CD14-positive monocyte (primary cell): ENCODE measurements at regions not wholly inside any gene's neighbourhood (a gene's known extent, or its start where the extent isn't known, plus 50 kb on each side); places are given as distances from the start of the nearest gene placed in this dataset.
"Not testable (repeated sequence)": the region's sequence is repeated elsewhere in the genome, so short reads cannot be mapped to it uniquely, and the experiment has no call there.

ENCODE experiments used
- DNase-seq, 3 donors: peaks; one replicate each; pipeline ENCODE4 v3.0.0-alpha.2; 2011 to 2022
- H2AFZ ChIP-seq: 2 replicates; pipeline ENCODE4 v1.6.0; 2012; ENCODE audit warnings: mild to moderate bottlenecking, low read depth, low read length, inconsistent platforms; ENCODE audit not compliant: insufficient read depth, poor library complexity, severe bottlenecking
- H3K27ac ChIP-seq, 2 donors: 1 replicate in 1 of 2; 2 replicates in 1 of 2; pipeline ENCODE4 v1.5.1; 2012 to 2013; ENCODE audit warnings: low read length in 2 of 2, control low read depth in 1 of 2, inconsistent platforms in 1 of 2, low read depth in 1 of 2, mild to moderate bottlenecking in 1 of 2
- H3K27me3 ChIP-seq, 2 donors: one replicate each; pipeline versions ENCODE4 v1.6.0 to v1.6.1; 2011 to 2013; ENCODE audit warnings: low read length in 2 of 2; ENCODE audit not compliant: control insufficient read depth in 2 of 2, insufficient read depth in 2 of 2
- H3K36me3 ChIP-seq, 2 donors: replicated peaks in 1 of 2; 1 replicate in 1 of 2; 2 replicates in 1 of 2; pipeline versions ENCODE4 v1.5.1 to v1.6.1; 2012 to 2013; ENCODE audit warnings: low read length in 2 of 2, control low read depth in 1 of 2, inconsistent platforms in 1 of 2, mild to moderate bottlenecking in 1 of 2; ENCODE audit not compliant: insufficient read depth in 2 of 2, control insufficient read depth in 1 of 2
- H3K4me1 ChIP-seq, 2 donors: 1 replicate in 1 of 2; 2 replicates in 1 of 2; pipeline versions ENCODE4 v1.5.1 to v1.6.1; 2012 to 2013; ENCODE audit warnings: low read length in 2 of 2, control low read depth in 1 of 2, inconsistent platforms in 1 of 2, mild to moderate bottlenecking in 1 of 2, moderate library complexity in 1 of 2; ENCODE audit not compliant: insufficient read depth in 2 of 2, control insufficient read depth in 1 of 2
- H3K4me2 ChIP-seq: replicated peaks from 2 replicates; pipeline ENCODE3; 2012; ENCODE audit warnings: low read length, moderate library complexity, mild to moderate bottlenecking; ENCODE audit not compliant: poor library complexity, severe bottlenecking; ENCODE audit errors: extremely low read depth
- H3K4me3 ChIP-seq, 3 experiments: fragments of 200-600 bp in 1 of 3; sonication (generic) in 1 of 3; replicated peaks in 1 of 3; 1 replicate in 2 of 3; 2 replicates in 1 of 3; pipeline ENCODE4 v1.5.1; 2011 to 2013; ENCODE audit warnings: low read length in 3 of 3, mild to moderate bottlenecking in 3 of 3, control low read depth in 2 of 3, low read depth in 2 of 3, inconsistent platforms in 1 of 3, moderate library complexity in 1 of 3
- H3K79me2 ChIP-seq: 2 replicates; pipeline ENCODE4 v1.6.0; 2012; ENCODE audit warnings: mild to moderate bottlenecking, control low read depth, inconsistent platforms, low read length, moderate library complexity; ENCODE audit not compliant: insufficient read depth
- H3K9ac ChIP-seq: 2 replicates; pipeline ENCODE4 v1.6.0; 2017; ENCODE audit warnings: low read length, mild to moderate bottlenecking; ENCODE audit not compliant: insufficient read depth, poor library complexity, severe bottlenecking
- H3K9me3 ChIP-seq, 2 donors: replicated peaks in 1 of 2; 1 replicate in 1 of 2; 2 replicates in 1 of 2; pipeline versions ENCODE4 v1.5.1 to v1.6.1; 2012 to 2013; ENCODE audit warnings: low read length in 2 of 2, control low read depth in 1 of 2; ENCODE audit not compliant: control insufficient read depth in 1 of 2, insufficient read depth in 1 of 2
- H4K20me1 ChIP-seq: 2 replicates; pipeline ENCODE4 v1.6.0; 2012; ENCODE audit warnings: mild to moderate bottlenecking, low read length, control low read depth, moderate library complexity; ENCODE audit not compliant: insufficient read depth
- H3K27ac Mint-ChIP-seq, 7 donors: one replicate each; pipeline ENCODE4 v1.8.0; 2020; ENCODE audit warnings: mild to moderate bottlenecking in 7 of 7, mixed read lengths in 7 of 7, moderate library complexity in 6 of 7, inconsistent platforms in 2 of 7
- H3K27me3 Mint-ChIP-seq, 3 donors: one replicate each; pipeline ENCODE4 v1.8.0; 2021 to 2022; ENCODE audit warnings: low read depth in 3 of 3, mild to moderate bottlenecking in 3 of 3, mixed read lengths in 3 of 3, moderate library complexity in 3 of 3, inconsistent platforms in 1 of 3
- H3K36me3 Mint-ChIP-seq, 2 donors: one replicate each; pipeline ENCODE4 v1.8.0; 2020; ENCODE audit warnings: mixed read lengths in 2 of 2, inconsistent platforms in 1 of 2, mild to moderate bottlenecking in 1 of 2
- H3K4me1 Mint-ChIP-seq: one replicate; pipeline ENCODE4 v1.8.0; 2020; ENCODE audit warnings: mild to moderate bottlenecking, mixed read lengths
- H3K4me3 Mint-ChIP-seq, 2 donors: one replicate each; pipeline ENCODE4 v1.8.0; 2020; ENCODE audit warnings: mild to moderate bottlenecking in 2 of 2, mixed read lengths in 2 of 2, moderate library complexity in 1 of 2
- H3K9me3 Mint-ChIP-seq, 7 donors: one replicate each; pipeline ENCODE4 v1.8.0; 2020 to 2022; ENCODE audit warnings: mixed read lengths in 7 of 7, mild to moderate bottlenecking in 6 of 7, moderate library complexity in 6 of 7, inconsistent platforms in 2 of 7
- CTCF ChIP-seq: fragments of 200-600 bp; IDR thresholded peaks from one replicate; pipeline ENCODE4 v1.8.0; 2022; ENCODE audit warnings: antibody characterized with exemption, mild to moderate bottlenecking
- whole genome bisulfite sequencing: methylation state at CpG from one replicate; pipeline ENCODE4 v1.1.5; 2013; ENCODE audit warnings: missing lambda C conversion rate; ENCODE audit not compliant: insufficient coverage; 5-methylcytosine and 5-hydroxymethylcytosine counted together
- intact Hi-C, 2 donors: fragments of 100-400 bp; cut with micrococcal nuclease; formaldehyde crosslinking; loops; one replicate each; pipeline versions ENCODE4 v1.15.0 to v1.15.1; 2023

GRCh38 chr6:4725136-4725760 is 51.0 kb upstream of the CDYL start:
- not testable (repeated sequence) for H2AFZ ChIP-seq

GRCh38 chr6:4724727-4725126 is 51.5 kb upstream of the CDYL start:
- not testable (repeated sequence) for H3K36me3 Mint-ChIP-seq

More at GRCh38 chr6:4725136-4725760, 51.0 kb upstream of the CDYL start:
- H3K4me2 ChIP-seq, intact Hi-C loops, H4K20me1 ChIP-seq, H3K36me3 ChIP-seq, H3K9ac ChIP-seq, H3K79me2 ChIP-seq, H3K9me3 Mint-ChIP-seq, H3K4me3 Mint-ChIP-seq, H3K36me3 Mint-ChIP-seq, H3K27ac ChIP-seq, H3K27me3 ChIP-seq, H3K4me1 ChIP-seq, H3K27ac Mint-ChIP-seq, DNase-seq, H3K4me3 ChIP-seq, H3K27me3 Mint-ChIP-seq, H3K9me3 ChIP-seq, H3K4me1 Mint-ChIP-seq: not testable (repeated sequence)
- WGBS: 96% methylated on average over 23 of the region's 36 CpGs

GRCh38 chr6:4723383-4723782 is 52.8 kb upstream of the CDYL start:
- H3K4me1 Mint-ChIP-seq: peaks cover 3% of the 10 kb centered on the region
- Histone ChIP-seq H3K27ac (no peak overlapping the region), H3K9ac (no peak overlapping the region), H3K4me1 (no peaks in the 10 kb centered on the region), H3K9me3 (no peaks in the 10 kb centered on the region), H3K4me2 (no peak overlapping the region), H3K4me3 (no peak overlapping the region), H3K36me3 (no peaks in the 10 kb centered on the region), H2AFZ (no peak overlapping the region), H3K27me3 (no peaks in the 10 kb centered on the region), H3K79me2 (no peaks in the 10 kb centered on the region), H4K20me1 (no peaks in the 10 kb centered on the region)
- DNase-seq: no peak
- TF ChIP-seq CTCF: no peak
- 95% methylated on average over 4 of the region's 6 CpGs for WGBS
- no peaks in the 10 kb centered on the region for H3K36me3 Mint-ChIP-seq
- H3K27ac Mint-ChIP-seq: no peak overlapping the region
- no peak overlapping the region for H3K4me3 Mint-ChIP-seq
- H3K9me3 Mint-ChIP-seq: peaks cover 0 to 3% (median 2%) of the 10 kb centered on the region in 7 donors
- intact Hi-C loops: no loop called here
- peaks cover 1 to 4% (median 3%) of the 10 kb centered on the region in 3 donors for H3K27me3 Mint-ChIP-seq

More at GRCh38 chr6:4724727-4725126, 51.5 kb upstream of the CDYL start:
- H3K27me3 ChIP-seq, H3K9me3 ChIP-seq, H3K27ac ChIP-seq, H3K79me2 ChIP-seq, H3K4me3 ChIP-seq, intact Hi-C loops, DNase-seq, H2AFZ ChIP-seq, H3K9ac ChIP-seq, H3K36me3 ChIP-seq, H3K27ac Mint-ChIP-seq, H3K4me1 Mint-ChIP-seq, H4K20me1 ChIP-seq, H3K9me3 Mint-ChIP-seq, H3K27me3 Mint-ChIP-seq, H3K4me2 ChIP-seq, H3K4me3 Mint-ChIP-seq, H3K4me1 ChIP-seq: not testable (repeated sequence)
- 90% methylated on average over 2 of the region's 7 CpGs for WGBS

GRCh38 chr6:4721368-4721767 is 54.8 kb upstream of the CDYL start:
- H3K79me2 ChIP-seq, H3K27me3 ChIP-seq, H3K4me3 Mint-ChIP-seq, H3K27ac ChIP-seq, DNase-seq, intact Hi-C loops, H3K9ac ChIP-seq, H3K4me1 ChIP-seq, H3K27me3 Mint-ChIP-seq, H3K4me2 ChIP-seq, H3K36me3 ChIP-seq, H3K36me3 Mint-ChIP-seq, H4K20me1 ChIP-seq, H3K9me3 Mint-ChIP-seq, H3K9me3 ChIP-seq, H3K4me1 Mint-ChIP-seq, H2AFZ ChIP-seq, H3K4me3 ChIP-seq, H3K27ac Mint-ChIP-seq: not testable (repeated sequence)
- 100% methylated on average over 2 of the region's 4 CpGs for WGBS
